Calu3 (cell line): ENCODE measurements at regions not wholly inside any gene's neighbourhood (a gene's known extent, or its start where the extent isn't known, plus 50 kb on each side); places are given as distances from the start of the nearest gene placed in this dataset.

ENCODE experiments used
- BruUV-seq: library from RNA; stranded (reverse); fragments of 400-500 nt; replicated peaks from 2 replicates; lab custom pipeline; 2021; lab: Mats Ljungman, UMichigan
- CTCF ChIA-PET: fragments of 300-600 bp; sonication (Branson Sonifier 250); formaldehyde crosslinking; loops from one replicate; lab custom pipeline; 2022; ENCODE audit warnings: antibody characterized with exemption; lab: Charles Lee
- DNase-seq: peaks from one replicate; pipeline ENCODE4 v3.0.0; 2022
- H3K27ac Mint-ChIP-seq: one replicate; pipeline ENCODE4 v1.8.0; 2022; ENCODE audit warnings: mixed read lengths; ENCODE audit not compliant: unreplicated experiment
- H3K27me3 Mint-ChIP-seq: one replicate; pipeline ENCODE4 v1.8.0; 2022; ENCODE audit warnings: mixed read lengths; ENCODE audit not compliant: unreplicated experiment
- H3K36me3 Mint-ChIP-seq: one replicate; pipeline ENCODE4 v1.8.0; 2022; ENCODE audit warnings: mild to moderate bottlenecking, moderate library complexity, mixed read lengths; ENCODE audit not compliant: insufficient read depth, unreplicated experiment
- H3K4me1 Mint-ChIP-seq: one replicate; pipeline ENCODE4 v1.8.0; 2022; ENCODE audit warnings: mild to moderate bottlenecking, low read depth, mixed read lengths; ENCODE audit not compliant: unreplicated experiment
- H3K4me3 Mint-ChIP-seq: one replicate; pipeline ENCODE4 v1.8.0; 2022; ENCODE audit warnings: mild to moderate bottlenecking, low read depth, moderate library complexity, mixed read lengths; ENCODE audit not compliant: unreplicated experiment
- H3K9me3 Mint-ChIP-seq: one replicate; pipeline ENCODE4 v1.8.0; 2022; ENCODE audit warnings: low read depth, mixed read lengths; ENCODE audit not compliant: unreplicated experiment
- intact Hi-C: fragments of 100-400 bp; cut with micrococcal nuclease; formaldehyde crosslinking; loops from one replicate; pipeline ENCODE4 v1.10.0; 2022; ENCODE audit not compliant: unreplicated experiment
- TF ChIP-seq, protein P1 (sequence below): fragments of 200-600 bp; IDR thresholded peaks from one replicate; pipeline ENCODE4 v1.8.0; 2022; ENCODE audit warnings: antibody characterized with exemption; ENCODE audit not compliant: unreplicated experiment

DNA sequence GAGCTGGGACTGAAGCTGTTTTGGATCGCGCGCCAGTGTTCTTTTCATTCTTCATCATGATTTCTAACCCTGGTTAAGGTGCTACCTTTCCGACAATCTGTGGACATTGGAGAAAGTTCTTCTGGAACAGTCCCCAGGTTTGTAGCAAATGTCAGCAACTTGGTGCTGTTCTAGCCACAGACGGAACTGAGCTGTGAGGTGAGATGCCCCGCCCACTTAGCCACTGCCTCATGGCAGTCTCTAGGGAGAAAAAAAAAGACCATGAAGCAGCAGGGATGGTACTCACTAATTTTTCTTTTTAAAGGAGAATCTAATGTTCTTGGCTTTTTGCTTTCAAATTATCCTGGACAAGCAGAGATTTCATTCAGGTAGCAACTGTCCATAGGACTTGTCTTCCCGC is 72.1 kb upstream of the STK32A start:
- TF ChIP-seq, protein P1, sequence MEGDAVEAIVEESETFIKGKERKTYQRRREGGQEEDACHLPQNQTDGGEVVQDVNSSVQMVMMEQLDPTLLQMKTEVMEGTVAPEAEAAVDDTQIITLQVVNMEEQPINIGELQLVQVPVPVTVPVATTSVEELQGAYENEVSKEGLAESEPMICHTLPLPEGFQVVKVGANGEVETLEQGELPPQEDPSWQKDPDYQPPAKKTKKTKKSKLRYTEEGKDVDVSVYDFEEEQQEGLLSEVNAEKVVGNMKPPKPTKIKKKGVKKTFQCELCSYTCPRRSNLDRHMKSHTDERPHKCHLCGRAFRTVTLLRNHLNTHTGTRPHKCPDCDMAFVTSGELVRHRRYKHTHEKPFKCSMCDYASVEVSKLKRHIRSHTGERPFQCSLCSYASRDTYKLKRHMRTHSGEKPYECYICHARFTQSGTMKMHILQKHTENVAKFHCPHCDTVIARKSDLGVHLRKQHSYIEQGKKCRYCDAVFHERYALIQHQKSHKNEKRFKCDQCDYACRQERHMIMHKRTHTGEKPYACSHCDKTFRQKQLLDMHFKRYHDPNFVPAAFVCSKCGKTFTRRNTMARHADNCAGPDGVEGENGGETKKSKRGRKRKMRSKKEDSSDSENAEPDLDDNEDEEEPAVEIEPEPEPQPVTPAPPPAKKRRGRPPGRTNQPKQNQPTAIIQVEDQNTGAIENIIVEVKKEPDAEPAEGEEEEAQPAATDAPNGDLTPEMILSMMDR, result no peak
- Mint-ChIP-seq H3K9me3 (peaks cover 2% of the 10 kb centered on the region), H3K36me3 (no peaks in the 10 kb centered on the region), H3K27me3 (no peaks in the 10 kb centered on the region), H3K27ac (no peak overlapping the region), H3K4me1 (peaks cover 10% of the 10 kb centered on the region), H3K4me3 (no peak overlapping the region)
- CTCF ChIA-PET, result no interaction called here
- no TSS peak for BruUV-seq
- intact Hi-C loops, result no loop called here
- DNase-seq, result no peak

DNA sequence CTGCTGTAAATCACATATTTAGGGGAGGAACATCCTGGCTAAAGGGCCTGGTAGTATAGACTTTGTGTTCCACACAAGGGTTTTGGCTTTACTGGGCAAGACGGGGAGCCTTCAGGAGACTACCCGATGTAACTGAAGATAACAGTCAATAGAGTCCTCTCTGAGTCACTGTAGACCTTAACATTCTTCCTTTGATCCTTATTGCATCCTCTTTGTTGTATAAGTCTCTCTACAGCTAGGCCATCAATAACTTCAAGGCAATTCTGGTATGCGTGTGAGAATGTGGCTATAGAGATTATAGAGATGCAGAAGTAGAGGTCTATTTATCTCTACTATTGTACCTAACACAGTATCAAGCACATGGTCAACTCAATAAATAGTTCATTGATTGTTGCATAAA is 67.3 kb upstream of the STK32A start:
- Mint-ChIP-seq H3K4me3 (no peak overlapping the region), H3K27ac (no peak overlapping the region)
- no TSS peak for BruUV-seq

DNA sequence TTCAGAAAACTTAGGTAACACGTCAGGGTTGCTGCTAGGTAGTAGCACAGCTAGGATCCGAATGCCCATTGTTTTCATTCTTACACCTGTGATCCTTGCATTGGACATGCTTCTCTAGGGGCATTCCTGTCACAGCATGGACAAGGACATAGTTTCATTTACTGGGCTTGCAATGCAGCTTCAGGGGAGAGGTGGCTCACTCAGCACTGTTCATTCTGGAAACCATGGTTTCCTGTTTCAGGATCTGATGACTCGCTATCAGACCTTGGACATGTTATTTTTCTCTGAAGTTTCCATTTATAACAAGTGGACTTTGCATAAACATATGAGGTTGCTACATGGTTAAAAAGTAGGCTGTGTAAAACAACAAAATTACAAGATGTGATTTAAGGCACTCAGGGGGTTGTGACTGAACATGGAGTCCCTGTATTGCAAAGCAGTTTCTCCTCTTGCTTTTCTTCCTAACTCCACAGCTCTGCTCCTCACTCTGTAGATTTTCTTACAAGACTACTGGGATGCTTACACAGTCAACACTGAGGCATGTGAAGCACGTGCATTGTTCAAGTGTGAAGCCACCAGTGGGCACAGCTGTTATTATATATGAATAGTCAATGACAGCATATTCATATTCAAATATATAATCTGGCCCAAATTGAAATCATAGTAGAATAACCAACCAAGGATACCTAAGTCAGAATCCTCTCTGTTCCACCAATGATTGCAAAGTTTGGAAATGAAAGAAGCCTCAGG is 66.1 kb upstream of the STK32A start:
- BruUV-seq, result no TSS peak
- intact Hi-C loops, result no loop called here
- Mint-ChIP-seq H3K36me3 (peaks cover 6% of the 10 kb centered on the region), H3K9me3 (peaks cover 2% of the 10 kb centered on the region), H3K4me3 (no peak overlapping the region), H3K27me3 (no peaks in the 10 kb centered on the region), H3K4me1 (peaks cover 44% of the 10 kb centered on the region), H3K27ac (peak overlapping the region; percentile 94)
- no peak for DNase-seq
- CTCF ChIA-PET, result interaction anchor here (0.6 to 2.7 kb wide), 4 partner anchors 11 to 71 kb away, joined by 3 to 23 read pairs (median 4); no protein-coding TSS in a partner anchor
- TF ChIP-seq, protein P1, result no peak

More for the DNA sequence above, 67.3 kb upstream of the STK32A start:
- CTCF ChIA-PET, result interaction anchor here (2.7 kb wide), 1 partner anchor 22 kb away, joined by 23 read pairs; no protein-coding TSS in a partner anchor
- H3K9me3 Mint-ChIP-seq, result peaks cover 2% of the 10 kb centered on the region
- peaks cover 6% of the 10 kb centered on the region for H3K36me3 Mint-ChIP-seq
- peaks cover 44% of the 10 kb centered on the region for H3K4me1 Mint-ChIP-seq
- intact Hi-C loops, result no loop called here
- no peaks in the 10 kb centered on the region for H3K27me3 Mint-ChIP-seq
- TF ChIP-seq, protein P1, result no peak
- DNase-seq, result no peak

DNA sequence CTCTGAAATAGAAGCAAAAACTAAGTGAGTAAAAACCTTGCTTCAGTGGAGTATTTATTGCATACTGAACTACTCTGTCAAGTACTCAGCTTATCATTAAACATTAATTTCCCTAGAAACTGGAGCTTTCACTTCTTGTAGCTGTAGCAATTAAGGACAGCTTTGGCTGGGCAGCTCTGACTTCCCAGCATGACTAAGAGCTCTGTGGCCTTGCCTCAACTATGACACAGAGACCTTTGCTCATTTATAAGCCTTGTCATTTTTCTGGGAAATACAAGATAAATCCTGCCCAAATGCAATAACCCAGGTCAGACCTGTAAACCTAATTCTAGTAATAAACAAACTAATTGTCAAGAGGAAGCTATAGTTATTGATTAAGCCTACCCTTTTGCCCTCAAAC is 65.4 kb upstream of the STK32A start:
- Mint-ChIP-seq H3K9me3 (no peaks in the 10 kb centered on the region), H3K4me1 (peaks cover 44% of the 10 kb centered on the region), H3K36me3 (peaks cover 6% of the 10 kb centered on the region), H3K27ac (peak overlapping the region; percentile 94), H3K4me3 (no peak overlapping the region), H3K27me3 (no peaks in the 10 kb centered on the region)
- CTCF ChIA-PET, result interaction anchor here (0.6 to 2.7 kb wide), 4 partner anchors 10 to 71 kb away, joined by 3 to 23 read pairs (median 4); no protein-coding TSS in a partner anchor
- DNase-seq, result peak; percentile 47
- intact Hi-C loops, result no loop called here
- TF ChIP-seq, protein P1, result no peak
- BruUV-seq, result no TSS peak
